ENCODE measurements at regions not wholly inside any gene's neighbourhood (a gene's known extent, or its start where the extent isn't known, plus 50 kb on each side); places are given as distances from the start of the nearest gene placed in this dataset.
A peak's percentile ranks its signal among the peaks of the same experiment; 100 is the strongest.
"Not testable (repeated sequence)": the region's sequence is repeated elsewhere in the genome, so short reads cannot be mapped to it uniquely, and the experiment has no call there.

DNA sequence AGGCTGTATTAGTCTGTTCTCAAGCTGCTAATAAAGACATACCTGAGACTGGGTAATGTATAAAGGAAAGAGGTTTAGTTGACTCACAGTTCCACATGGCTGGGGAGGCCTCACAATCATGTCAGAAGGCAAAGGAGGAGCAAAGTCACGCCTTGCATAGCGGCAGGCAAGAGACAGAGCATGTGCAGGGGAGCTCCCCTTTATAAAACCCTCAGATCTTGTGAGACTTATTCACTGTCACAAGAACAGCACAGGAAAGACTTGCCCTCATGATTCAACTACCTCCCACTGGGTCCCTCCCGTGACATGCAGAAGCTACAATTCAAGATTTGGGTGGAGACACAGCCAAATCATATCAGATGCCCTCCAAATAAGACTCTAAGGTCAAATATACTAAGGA, 139.4 kb upstream of the TOP1 start:
- ATAC-seq; DNase-seq; H3K36me3 Mint-ChIP-seq (ENCODE audit: low read depth); POLR2A ChIA-PET; H3K9me3 Mint-ChIP-seq (ENCODE audit: insufficient read depth); H3K27me3 Mint-ChIP-seq (ENCODE audit: low read depth); H3K27ac Mint-ChIP-seq; H3K4me3 Mint-ChIP-seq: not testable (repeated sequence)
- CTCF ChIA-PET: interaction anchor here (1.2 to 2.0 kb wide), 2 partner anchors 9 to 73 kb away, joined by 3 to 6 read pairs; no protein-coding TSS in a partner anchor
- peaks cover 23% of the 10 kb centered on the region for H3K4me1 Mint-ChIP-seq (ENCODE audit: low read depth)

DNA sequence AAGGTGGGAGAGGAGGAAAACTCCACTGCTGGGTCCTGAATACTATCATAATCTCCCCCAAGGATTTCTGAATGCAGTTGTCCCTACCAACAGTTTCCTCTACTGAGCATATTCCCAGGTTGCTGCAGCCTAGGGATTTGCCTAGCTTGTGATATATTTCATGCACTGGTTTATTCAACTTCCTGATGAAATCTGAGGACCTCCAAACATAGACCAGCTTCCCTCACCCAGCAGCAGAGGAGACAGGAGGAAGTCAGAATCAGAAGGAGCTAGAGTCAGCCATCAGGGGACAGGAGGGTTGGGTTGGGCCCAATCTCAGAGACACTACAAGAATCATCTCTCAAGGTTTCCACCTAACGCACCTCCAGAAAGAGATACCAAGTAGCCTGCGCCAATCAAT, 138.4 kb upstream of the TOP1 start:
- Mint-ChIP-seq H3K27me3 (ENCODE audit: low read depth) (peaks cover 7% of the 10 kb centered on the region), H3K4me1 (ENCODE audit: low read depth) (peaks cover 19% of the 10 kb centered on the region), H3K4me3 (no peak overlapping the region), H3K27ac (no peak overlapping the region), H3K36me3 (ENCODE audit: low read depth) (no peaks in the 10 kb centered on the region), H3K9me3 (ENCODE audit: insufficient read depth) (no peaks in the 10 kb centered on the region)
- DNase-seq: no peak
- ChIA-PET CTCF (interaction anchor here (1.2 to 2.0 kb wide), 2 partner anchors 10 to 73 kb away, joined by 3 to 6 read pairs; no protein-coding TSS in a partner anchor), POLR2A (no interaction called here)
- ATAC-seq: no peak

GRCh38 chr20:40890635-40891034, 138.0 kb upstream of the TOP1 start:
- DNase-seq (no peak), ATAC-seq (no peak)
- Mint-ChIP-seq H3K36me3 (ENCODE audit: low read depth) (no peaks in the 10 kb centered on the region), H3K4me3 (no peak overlapping the region), H3K4me1 (ENCODE audit: low read depth) (peaks cover 19% of the 10 kb centered on the region), H3K27me3 (ENCODE audit: low read depth) (peaks cover 7% of the 10 kb centered on the region), H3K27ac (no peak overlapping the region), H3K9me3 (ENCODE audit: insufficient read depth) (no peaks in the 10 kb centered on the region)
- ChIA-PET CTCF (interaction anchor here (2.0 kb wide), 1 partner anchor 10 kb away, joined by 6 read pairs; no protein-coding TSS in a partner anchor), POLR2A (no interaction called here)

DNA sequence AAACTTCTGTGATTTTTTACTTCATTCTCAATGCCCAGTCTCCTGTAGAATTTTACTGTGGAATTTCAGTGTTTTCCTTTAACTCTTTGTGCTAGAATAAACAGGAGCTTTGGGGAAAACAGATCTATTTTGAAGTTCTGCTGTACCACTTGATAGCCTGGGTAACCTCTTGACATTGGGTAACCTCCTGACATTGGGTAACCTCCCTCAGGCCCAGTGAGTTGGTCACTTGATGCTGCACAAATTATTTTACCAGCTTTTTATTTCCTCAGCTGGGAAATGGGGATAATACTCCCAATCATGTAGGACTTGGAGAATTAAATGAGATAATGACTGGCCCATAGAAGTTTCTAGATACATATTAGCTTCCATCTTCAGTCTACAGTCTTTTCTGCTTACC, 137.3 kb upstream of the TOP1 start:
- Mint-ChIP-seq H3K27ac (no peak overlapping the region), H3K27me3 (ENCODE audit: low read depth) (peaks cover 12% of the 10 kb centered on the region), H3K4me3 (no peak overlapping the region), H3K36me3 (ENCODE audit: low read depth) (no peaks in the 10 kb centered on the region), H3K9me3 (ENCODE audit: insufficient read depth) (no peaks in the 10 kb centered on the region), H3K4me1 (ENCODE audit: low read depth) (peaks cover 19% of the 10 kb centered on the region)
- ATAC-seq (no peak), DNase-seq (no peak)
- CTCF ChIA-PET: interaction anchor here (1.0 kb wide), 1 partner anchor 72 kb away, joined by 4 read pairs; no protein-coding TSS in a partner anchor
- POLR2A ChIA-PET: no interaction called here

- Mint-ChIP-seq H3K27me3 (ENCODE audit: low read depth) (peaks cover 21% of the 10 kb centered on the region), H3K4me1 (ENCODE audit: low read depth) (peaks cover 19% of the 10 kb centered on the region), H3K27ac (no peak overlapping the region), H3K9me3 (ENCODE audit: insufficient read depth) (no peaks in the 10 kb centered on the region), H3K36me3 (ENCODE audit: low read depth) (no peaks in the 10 kb centered on the region), H3K4me3 (no peak overlapping the region)
- ATAC-seq (no peak), DNase-seq (no peak)
- ChIA-PET CTCF (no interaction called here), POLR2A (no interaction called here)
Measured at GRCh38 chr20:40892642-40893041, 136.0 kb upstream of the TOP1 start.

GRCh38 chr20:40893610-40894236, 134.9 kb upstream of the TOP1 start:
- DNase-seq (no peak), ATAC-seq (no peak)
- ChIA-PET CTCF (no interaction called here), POLR2A (no interaction called here)
- Mint-ChIP-seq H3K4me3 (no peak overlapping the region), H3K27me3 (ENCODE audit: low read depth) (peaks cover 23% of the 10 kb centered on the region), H3K27ac (no peak overlapping the region), H3K4me1 (ENCODE audit: low read depth) (peaks cover 18% of the 10 kb centered on the region), H3K9me3 (ENCODE audit: insufficient read depth) (no peaks in the 10 kb centered on the region), H3K36me3 (ENCODE audit: low read depth) (no peaks in the 10 kb centered on the region)

DNA sequence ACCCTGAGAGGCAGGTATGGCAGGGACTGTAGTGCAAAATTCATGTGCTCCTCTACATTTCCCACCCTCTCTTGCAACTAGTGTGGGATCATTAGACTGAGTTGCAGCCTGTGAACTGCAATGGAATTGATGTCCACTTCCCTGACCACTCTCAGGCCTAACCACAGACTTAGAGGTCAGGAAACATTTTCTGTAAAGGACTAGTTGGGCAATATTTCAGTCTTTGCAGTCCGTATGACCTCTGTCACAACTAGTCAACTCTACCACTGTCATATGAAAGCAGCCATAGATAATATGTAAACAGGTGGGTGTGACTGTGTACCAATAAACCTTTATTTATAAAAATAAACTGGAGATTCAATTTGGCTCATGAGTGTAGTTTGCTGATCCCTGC, 134.4 kb upstream of the TOP1 start:
- Mint-ChIP-seq H3K9me3 (ENCODE audit: insufficient read depth) (no peaks in the 10 kb centered on the region), H3K36me3 (ENCODE audit: low read depth) (no peaks in the 10 kb centered on the region), H3K27ac (no peak overlapping the region), H3K4me3 (no peak overlapping the region), H3K27me3 (ENCODE audit: low read depth) (peaks cover 26% of the 10 kb centered on the region), H3K4me1 (ENCODE audit: low read depth) (peaks cover 13% of the 10 kb centered on the region)
- DNase-seq (no peak), ATAC-seq (no peak)
- ChIA-PET POLR2A (no interaction called here), CTCF (no interaction called here)

GRCh38 chr20:40895182-40895581, 133.4 kb upstream of the TOP1 start:
- Mint-ChIP-seq H3K36me3 (ENCODE audit: low read depth) (no peaks in the 10 kb centered on the region), H3K4me3 (no peak overlapping the region), H3K27ac (no peak overlapping the region), H3K9me3 (ENCODE audit: insufficient read depth) (no peaks in the 10 kb centered on the region), H3K4me1 (ENCODE audit: low read depth) (peaks cover 3% of the 10 kb centered on the region), H3K27me3 (ENCODE audit: low read depth) (peaks cover 32% of the 10 kb centered on the region)
- ChIA-PET POLR2A (no interaction called here), CTCF (interaction anchor here (2.1 kb wide), 1 partner anchor 68 kb away, joined by 4 read pairs; no protein-coding TSS in a partner anchor)
- DNase-seq (no peak), ATAC-seq (no peak)

DNA sequence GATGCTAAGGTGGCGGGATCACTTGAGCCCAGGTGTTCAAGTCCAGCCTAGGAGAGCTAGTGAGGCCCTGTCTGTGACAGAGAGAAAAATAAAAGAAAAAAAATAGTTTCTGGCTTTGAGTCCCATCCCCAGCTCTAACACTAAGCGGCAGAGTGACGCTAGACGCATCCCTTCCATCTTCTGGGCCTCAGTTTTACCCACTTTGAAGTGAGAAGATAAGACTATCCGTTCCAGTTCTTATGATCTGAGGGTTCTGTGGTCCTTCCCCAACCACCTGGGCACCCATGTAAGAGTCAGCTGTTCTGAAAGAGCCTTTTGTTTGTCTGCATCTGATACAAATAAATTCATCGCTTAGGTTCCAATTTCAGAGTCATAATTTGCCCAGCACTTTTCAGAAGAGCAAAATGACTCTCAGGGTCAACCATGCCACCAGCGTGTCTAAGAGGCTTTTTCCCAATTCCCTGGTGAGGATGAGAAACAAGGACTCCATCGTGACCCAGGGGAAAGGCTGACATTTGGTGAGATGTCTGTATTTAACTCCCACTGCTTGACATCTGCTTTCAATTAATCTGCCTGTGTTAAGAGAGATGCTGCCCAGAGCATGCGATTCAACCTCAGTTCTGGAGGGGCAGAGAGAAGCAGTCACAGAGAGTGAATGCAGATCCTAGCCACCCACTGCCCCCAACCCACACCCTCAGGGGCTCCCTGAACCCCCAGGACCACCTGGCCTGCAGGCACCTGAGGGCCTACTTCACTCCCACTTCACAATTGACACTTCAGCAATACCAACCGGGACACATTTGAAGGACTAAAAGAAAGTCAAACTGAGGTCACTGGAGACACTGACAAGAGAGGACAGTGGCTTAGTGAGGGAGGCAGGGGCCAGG, 131.6 kb upstream of the TOP1 start:
- Mint-ChIP-seq H3K9me3 (ENCODE audit: insufficient read depth) (no peaks in the 10 kb centered on the region), H3K36me3 (ENCODE audit: low read depth) (no peaks in the 10 kb centered on the region), H3K4me1 (ENCODE audit: low read depth) (peaks cover 2% of the 10 kb centered on the region), H3K4me3 (no peak overlapping the region), H3K27ac (no peak overlapping the region), H3K27me3 (ENCODE audit: low read depth) (peaks cover 37% of the 10 kb centered on the region)
- no peak for DNase-seq
- ChIA-PET POLR2A (no interaction called here), CTCF (interaction anchor here (2.1 kb wide), 1 partner anchor 66 kb away, joined by 4 read pairs; no protein-coding TSS in a partner anchor)
- no peak for ATAC-seq

DNA sequence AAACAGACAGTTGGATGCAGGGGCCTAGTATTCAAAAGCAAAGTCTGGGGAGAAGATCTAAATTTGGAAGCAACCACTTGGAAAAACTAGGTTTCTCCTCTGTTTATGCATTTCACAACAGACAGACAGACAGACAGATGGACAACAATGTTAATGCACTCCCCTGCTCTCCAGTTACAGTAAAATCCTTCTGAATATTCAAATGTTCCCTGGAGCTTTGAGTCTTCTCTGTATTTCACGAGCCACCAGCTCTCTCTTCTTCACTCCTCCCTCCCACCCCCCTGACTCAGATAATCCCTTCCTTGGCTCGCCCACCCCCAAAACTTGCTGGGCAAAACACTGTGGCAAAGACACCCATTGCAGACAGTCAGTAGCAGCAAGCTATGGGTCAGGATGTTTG, 129.3 kb upstream of the TOP1 start:
- CTCF ChIA-PET: no interaction called here

DNA sequence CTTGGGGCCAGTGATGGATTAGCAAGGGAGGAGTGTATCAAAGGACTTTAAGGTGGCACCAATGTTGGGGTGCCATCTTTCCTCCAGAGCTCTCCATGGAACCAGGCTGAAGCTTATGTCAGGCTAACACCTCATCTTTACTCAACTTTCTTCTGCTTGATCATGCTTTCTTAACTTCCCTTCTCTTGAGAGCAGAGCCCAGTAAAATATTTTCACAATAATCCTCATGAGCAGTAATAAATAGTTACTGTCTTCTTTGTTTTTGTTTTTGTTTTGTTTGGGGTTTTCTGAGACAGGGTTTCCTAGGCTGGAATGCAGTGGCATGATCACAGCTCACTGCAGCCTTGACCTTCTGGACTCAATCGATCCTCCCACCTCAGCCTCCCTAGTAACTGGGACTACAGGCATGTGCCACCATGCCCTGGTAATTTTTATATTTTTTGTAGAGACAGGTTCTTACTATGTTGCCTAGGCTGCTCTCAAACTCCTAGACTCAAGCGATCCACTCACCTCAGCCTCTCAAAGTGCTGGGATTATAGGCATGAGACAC, 127.9 kb upstream of the TOP1 start:
- Mint-ChIP-seq H3K27me3 (ENCODE audit: low read depth) (peaks cover 34% of the 10 kb centered on the region), H3K36me3 (ENCODE audit: low read depth) (no peaks in the 10 kb centered on the region), H3K4me1 (ENCODE audit: low read depth) (peaks cover 14% of the 10 kb centered on the region), H3K9me3 (ENCODE audit: insufficient read depth) (peaks cover 1% of the 10 kb centered on the region), H3K27ac (peak overlapping the region; percentile 5), H3K4me3 (no peak overlapping the region)
- ATAC-seq (no peak), DNase-seq (no peak)
- CTCF ChIA-PET: no interaction called here
- POLR2A ChIA-PET: no interaction called here

More for the DNA sequence above, 129.3 kb upstream of the TOP1 start:
- Mint-ChIP-seq H3K27me3 (ENCODE audit: low read depth) (peaks cover 34% of the 10 kb centered on the region), H3K4me3 (no peak overlapping the region), H3K27ac (no peak overlapping the region), H3K36me3 (ENCODE audit: low read depth) (no peaks in the 10 kb centered on the region), H3K4me1 (ENCODE audit: low read depth) (peaks cover 4% of the 10 kb centered on the region), H3K9me3 (ENCODE audit: insufficient read depth) (no peaks in the 10 kb centered on the region)
- DNase-seq (no peak), ATAC-seq (no peak)
- POLR2A ChIA-PET: no interaction called here

- ChIA-PET POLR2A (no interaction called here), CTCF (no interaction called here)
- ATAC-seq (no peak), DNase-seq (no peak)
- H3K36me3 Mint-ChIP-seq (ENCODE audit: low read depth): no peaks in the 10 kb centered on the region
- H3K4me1 Mint-ChIP-seq (ENCODE audit: low read depth): peaks cover 15% of the 10 kb centered on the region
- no peak overlapping the region for H3K4me3 Mint-ChIP-seq
- H3K9me3 Mint-ChIP-seq (ENCODE audit: insufficient read depth): peaks cover 3% of the 10 kb centered on the region
- H3K27me3 Mint-ChIP-seq (ENCODE audit: low read depth): peaks cover 22% of the 10 kb centered on the region
- no peak overlapping the region for H3K27ac Mint-ChIP-seq
Measured at GRCh38 chr20:40902661-40903060, 126.0 kb upstream of the TOP1 start.
